GM12865 (cell line): ENCODE measurements at regions not wholly inside any gene's neighbourhood (a gene's known extent, or its start where the extent isn't known, plus 50 kb on each side); places are given as distances from the start of the nearest gene placed in this dataset.

Experiments
- DNase-seq: peaks from one replicate; pipeline ENCODE4 v3.0.0; 2010; ENCODE audit warnings: low read depth
- H3K4me3 ChIP-seq: 2 replicates; pipeline ENCODE4 v1.5.1; 2011; ENCODE audit warnings: mild to moderate bottlenecking, low read depth, low read length, control low read depth
- TF ChIP-seq, protein P1 (sequence below): IDR thresholded peaks from 2 replicates; pipeline ENCODE4 v1.5.1; 2011; ENCODE audit warnings: low read length, control low read depth, low read depth, inconsistent platforms; ENCODE audit not compliant: insufficient read depth; ENCODE audit errors: missing control alignments

- DNase-seq, result no peak
- TF ChIP-seq, protein P1, sequence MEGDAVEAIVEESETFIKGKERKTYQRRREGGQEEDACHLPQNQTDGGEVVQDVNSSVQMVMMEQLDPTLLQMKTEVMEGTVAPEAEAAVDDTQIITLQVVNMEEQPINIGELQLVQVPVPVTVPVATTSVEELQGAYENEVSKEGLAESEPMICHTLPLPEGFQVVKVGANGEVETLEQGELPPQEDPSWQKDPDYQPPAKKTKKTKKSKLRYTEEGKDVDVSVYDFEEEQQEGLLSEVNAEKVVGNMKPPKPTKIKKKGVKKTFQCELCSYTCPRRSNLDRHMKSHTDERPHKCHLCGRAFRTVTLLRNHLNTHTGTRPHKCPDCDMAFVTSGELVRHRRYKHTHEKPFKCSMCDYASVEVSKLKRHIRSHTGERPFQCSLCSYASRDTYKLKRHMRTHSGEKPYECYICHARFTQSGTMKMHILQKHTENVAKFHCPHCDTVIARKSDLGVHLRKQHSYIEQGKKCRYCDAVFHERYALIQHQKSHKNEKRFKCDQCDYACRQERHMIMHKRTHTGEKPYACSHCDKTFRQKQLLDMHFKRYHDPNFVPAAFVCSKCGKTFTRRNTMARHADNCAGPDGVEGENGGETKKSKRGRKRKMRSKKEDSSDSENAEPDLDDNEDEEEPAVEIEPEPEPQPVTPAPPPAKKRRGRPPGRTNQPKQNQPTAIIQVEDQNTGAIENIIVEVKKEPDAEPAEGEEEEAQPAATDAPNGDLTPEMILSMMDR, result no peak
- H3K4me3 ChIP-seq, result no peak overlapping the region
These were observed 318.6 kb upstream of the KLF6 start for GRCh38 chr10:4103603-4104002.

- TF ChIP-seq, protein P1, result no peak
- no peak for DNase-seq
- H3K4me3 ChIP-seq, result no peak overlapping the region
These were observed 317.9 kb upstream of the KLF6 start for GRCh38 chr10:4102802-4103344.

GRCh38 chr10:4101918-4102654, 317.1 kb upstream of the KLF6 start:
- H3K4me3 ChIP-seq, result no peak overlapping the region
- TF ChIP-seq, protein P1, result no peak
- peak; percentile 35 for DNase-seq

DNA sequence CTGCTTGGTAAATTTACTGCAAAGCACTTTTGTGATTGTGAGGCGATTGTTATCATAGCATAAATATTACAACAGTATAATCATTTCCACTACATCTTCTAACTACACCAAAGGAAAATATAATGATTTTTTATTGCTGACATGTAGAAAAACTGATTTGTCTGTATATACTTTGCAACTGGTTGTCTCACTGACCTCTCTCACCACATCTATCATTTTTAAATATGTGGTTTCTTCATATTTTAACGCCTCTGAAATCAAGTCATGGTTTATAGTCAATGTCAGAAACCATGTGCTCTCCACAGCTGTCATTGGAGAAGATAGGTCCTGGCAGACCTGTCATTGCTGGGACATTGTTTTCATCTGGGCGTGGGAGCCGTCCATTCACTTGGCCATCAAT, 315.4 kb upstream of the KLF6 start:
- no peak overlapping the region for H3K4me3 ChIP-seq
- TF ChIP-seq, protein P1, result no peak
- DNase-seq, result no peak

- H3K4me3 ChIP-seq, result no peak overlapping the region
- DNase-seq, result no peak
- TF ChIP-seq, protein P1, result no peak
These were observed 314.2 kb upstream of the KLF6 start for GRCh38 chr10:4099202-4099601.

- no peak overlapping the region for H3K4me3 ChIP-seq
- TF ChIP-seq, protein P1, result no peak
- no peak for DNase-seq
These were observed 310.3 kb upstream of the KLF6 start for GRCh38 chr10:4095166-4095917.
